Tibial nerve (tissue), 4 donors: ENCODE measurements at regions not wholly inside any gene's neighbourhood (a gene's known extent, or its start where the extent isn't known, plus 50 kb on each side); places are given as distances from the start of the nearest gene placed in this dataset.

Experiments used
- CTCF ChIP-seq, 5 experiments: fragments of 200-600 bp in 3 of 5; fragments of 450-650 bp in 2 of 5; sonication (generic) in 3 of 5; IDR thresholded peaks; one replicate each; pipeline ENCODE4 v1.5.1; 2016 to 2019; ENCODE audit warnings: antibody characterized with exemption in 5 of 5, mild to moderate bottlenecking in 3 of 5, moderate library complexity in 2 of 5
- EP300 ChIP-seq, 2 donors: sonication (generic); formaldehyde crosslinking; IDR thresholded peaks; one replicate each; pipeline ENCODE4 v1.6.1; 2017; ENCODE audit warnings: antibody characterized with exemption in 2 of 2, mild to moderate bottlenecking in 1 of 2
- POLR2A ChIP-seq, 2 donors: fragments of 450-650 bp; IDR thresholded peaks; one replicate each; pipeline ENCODE4 v1.6.1; 2017; ENCODE audit warnings: antibody characterized with exemption in 2 of 2, mild to moderate bottlenecking in 2 of 2, moderate library complexity in 2 of 2

GRCh38 chr1:90544356-90544755, 172.7 kb downstream of the BARHL2 start:
- no peak for TF ChIP-seq CTCF (IDR thresholded peaks at IDR 0.05)
- no peak for TF ChIP-seq POLR2A (IDR thresholded peaks at IDR 0.05)
- no peak for TF ChIP-seq EP300 (IDR thresholded peaks at IDR 0.05)
